Small intestine (tissue), 7 donors: ENCODE measurements at regions not wholly inside any gene's neighbourhood (a gene's known extent, or its start where the extent isn't known, plus 50 kb on each side); places are given as distances from the start of the nearest gene placed in this dataset.

Experiments
- DNase-seq, 2 donors: peaks; one replicate each; pipeline versions ENCODE4 v3.0.0 to v3.0.0-alpha.2; 2013
- FAIRE-seq: peaks from 2 replicates; lab custom pipeline; 2012; peaks lifted over from hg19 to GRCh38; lab: Jason Lieb, UNC
- H3K27ac ChIP-seq, 3 donors: one replicate each; pipeline ENCODE4 v1.5.1; 2013; ENCODE audit warnings: low read length in 2 of 3, mild to moderate bottlenecking in 2 of 3, control low read depth in 1 of 3, inconsistent platforms in 1 of 3, low read depth in 1 of 3, moderate library complexity in 1 of 3
- H3K27me3 ChIP-seq, 3 donors: one replicate each; pipeline ENCODE4 v1.6.1; 2013; ENCODE audit warnings: low read length in 3 of 3, inconsistent platforms in 1 of 3; ENCODE audit not compliant: control insufficient read depth in 3 of 3, insufficient read depth in 3 of 3
- H3K36me3 ChIP-seq, 3 donors: one replicate each; pipeline ENCODE4 v1.6.1; 2013; ENCODE audit warnings: low read length in 3 of 3, inconsistent platforms in 1 of 3, low read depth in 1 of 3, mild to moderate bottlenecking in 1 of 3, moderate library complexity in 1 of 3; ENCODE audit not compliant: control insufficient read depth in 3 of 3, insufficient read depth in 2 of 3
- H3K4me1 ChIP-seq, 3 donors: one replicate each; pipeline ENCODE4 v1.6.1; 2013; ENCODE audit warnings: low read length in 2 of 3, inconsistent platforms in 1 of 3, low read depth in 1 of 3, mild to moderate bottlenecking in 1 of 3, moderate library complexity in 1 of 3; ENCODE audit not compliant: control insufficient read depth in 3 of 3, insufficient read depth in 2 of 3
- H3K4me3 ChIP-seq, 3 donors: one replicate each; pipeline ENCODE4 v1.5.1; 2013; ENCODE audit warnings: low read length in 3 of 3, control low read depth in 1 of 3, inconsistent platforms in 1 of 3, low read depth in 1 of 3, mild to moderate bottlenecking in 1 of 3, moderate library complexity in 1 of 3
- H3K9me3 ChIP-seq, 2 donors: one replicate each; pipeline ENCODE4 v1.6.1; 2013; ENCODE audit warnings: low read depth in 1 of 2, low read length in 1 of 2; ENCODE audit not compliant: control insufficient read depth in 2 of 2, insufficient read depth in 1 of 2
- WGBS, 3 donors: extraction: QIAGEN DNeasy Blood & Tissue Kit; methylation state at CpG; one replicate each; pipeline ENCODE4 v1.1.7; 2013; 5-methylcytosine and 5-hydroxymethylcytosine counted together
- donor health status: healthy with polysubstance abuse.
- donor health status: control.
- donor health status: control.
- donor health status: Bipolar disorder and iron deficiency.
- donor health status: healthy.

- FAIRE-seq, result no peak
- Histone ChIP-seq H3K4me1 (no peaks in the 10 kb centered on the region), H3K9me3 (peaks cover 0 to 10% of the 10 kb centered on the region in 2 donors), H3K27ac (no peak overlapping the region), H3K27me3 (no peaks in the 10 kb centered on the region), H3K4me3 (no peak overlapping the region), H3K36me3 (no peaks in the 10 kb centered on the region)
- DNase-seq, result no peak
- WGBS, 3 donors, result 54 to 66% (median 60%) methylated on average over 6 of the region's 6 CpGs
Observed at GRCh38 chr2:234733795-234734600, 217.8 kb upstream of the SH3BP4 start.

GRCh38 chr2:234733093-234733489, 218.7 kb upstream of the SH3BP4 start:
- FAIRE-seq, result no peak
- Histone ChIP-seq H3K4me3 (no peak overlapping the region), H3K9me3 (peaks cover 0 to 10% of the 10 kb centered on the region in 2 donors), H3K4me1 (no peaks in the 10 kb centered on the region), H3K36me3 (no peaks in the 10 kb centered on the region), H3K27me3 (no peaks in the 10 kb centered on the region), H3K27ac (no peak overlapping the region)
- WGBS, 3 donors, result 85 to 91% (median 90%) methylated on average over 6 of the region's 6 CpGs
- no peak for DNase-seq

- Histone ChIP-seq H3K27me3 (no peaks in the 10 kb centered on the region), H3K4me3 (no peak overlapping the region), H3K4me1 (no peaks in the 10 kb centered on the region), H3K36me3 (no peaks in the 10 kb centered on the region), H3K27ac (no peak overlapping the region), H3K9me3 (peaks cover 0 to 10% of the 10 kb centered on the region in 2 donors)
- DNase-seq (no peak), FAIRE-seq (no peak)
- 84 to 89% (median 85%) methylated on average over 3 of the region's 3 CpGs for WGBS, 3 donors
Observed at GRCh38 chr2:234732404-234733092, 219.3 kb upstream of the SH3BP4 start.

GRCh38 chr2:234731236-234731635, 220.6 kb upstream of the SH3BP4 start:
- H3K27me3 ChIP-seq, result no peaks in the 10 kb centered on the region
- no peak for FAIRE-seq
- 88 to 95% (median 92%) methylated on average over 6 of the region's 6 CpGs for WGBS, 3 donors

GRCh38 chr2:234730066-234730640, 221.7 kb upstream of the SH3BP4 start:
- Histone ChIP-seq H3K4me1 (no peaks in the 10 kb centered on the region), H3K36me3 (no peaks in the 10 kb centered on the region), H3K4me3 (no peak overlapping the region), H3K27ac (no peak overlapping the region), H3K27me3 (no peaks in the 10 kb centered on the region), H3K9me3 (peaks cover 0 to 5% of the 10 kb centered on the region in 2 donors)
- DNase-seq (no peak), FAIRE-seq (no peak)
- WGBS, 3 donors, result 80 to 88% (median 80%) methylated on average over 9 of the region's 9 CpGs

More at GRCh38 chr2:234731236-234731635, 220.6 kb upstream of the SH3BP4 start:
- Histone ChIP-seq H3K36me3 (no peaks in the 10 kb centered on the region), H3K9me3 (peaks cover 0 to 10% of the 10 kb centered on the region in 2 donors), H3K27ac (no peak overlapping the region), H3K4me3 (no peak overlapping the region), H3K4me1 (no peaks in the 10 kb centered on the region)
- no peak for DNase-seq

- Histone ChIP-seq H3K4me3 (no peak overlapping the region), H3K27ac (no peak overlapping the region), H3K4me1 (no peaks in the 10 kb centered on the region), H3K9me3 (no peaks in the 10 kb centered on the region), H3K36me3 (no peaks in the 10 kb centered on the region), H3K27me3 (no peaks in the 10 kb centered on the region)
- no peak for DNase-seq
- FAIRE-seq, result no peak
- WGBS, 3 donors, result 21 to 53% (median 29%) methylated on average over 1 of the region's 1 CpG
Observed at GRCh38 chr2:234725528-234726264, 226.1 kb upstream of the SH3BP4 start.

- no peaks in the 10 kb centered on the region for H3K27me3 ChIP-seq
- FAIRE-seq, result no peak
- H3K36me3 ChIP-seq, result no peaks in the 10 kb centered on the region
- no peak overlapping the region for H3K4me3 ChIP-seq
- no peaks in the 10 kb centered on the region for H3K4me1 ChIP-seq
- WGBS, 3 donors, result 14 to 57% (median 37%) methylated on average over 4 of the region's 4 CpGs
- no peaks in the 10 kb centered on the region for H3K9me3 ChIP-seq
- DNase-seq, result no peak
- no peak overlapping the region for H3K27ac ChIP-seq
Observed at GRCh38 chr2:234724850-234725249, 227.0 kb upstream of the SH3BP4 start.

GRCh38 chr2:234723400-234723799, 226.5 kb upstream of the ARL4C start:
- no peak overlapping the region for H3K27ac ChIP-seq
- 60 to 91% (median 70%) methylated on average over 6 of the region's 6 CpGs for WGBS, 3 donors
- no peak overlapping the region for H3K4me3 ChIP-seq
- no peaks in the 10 kb centered on the region for H3K4me1 ChIP-seq
- H3K9me3 ChIP-seq, result no peaks in the 10 kb centered on the region
- no peaks in the 10 kb centered on the region for H3K36me3 ChIP-seq
- no peaks in the 10 kb centered on the region for H3K27me3 ChIP-seq
- no peak for FAIRE-seq
- DNase-seq, result no peak
